ENCODE measurements at regions not wholly inside any gene's neighbourhood (a gene's known extent, or its start where the extent isn't known, plus 50 kb on each side); places are given as distances from the start of the nearest gene placed in this dataset.

DNA sequence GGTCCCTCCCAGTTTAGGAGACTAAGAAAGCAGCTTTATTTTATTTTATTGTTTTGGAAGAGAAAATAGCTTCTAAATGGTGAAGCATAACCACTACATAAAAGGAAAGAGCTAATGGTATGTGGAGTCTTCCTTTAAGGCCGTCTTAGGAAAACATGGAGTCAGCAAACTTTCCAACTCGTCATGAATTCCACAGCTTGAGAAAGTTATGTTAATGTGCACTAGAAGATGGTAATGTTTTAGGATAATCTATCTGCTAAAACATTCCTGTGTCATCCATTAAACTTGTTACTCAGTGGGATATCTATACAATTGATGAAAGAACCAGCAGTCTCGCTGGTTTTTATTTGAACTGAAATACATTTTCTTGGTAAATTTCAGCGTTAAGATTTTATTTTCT lies 448.4 kb upstream of the SEL1L start:
- TF ChIP-seq CHD2 (IDR thresholded peaks at IDR 0.05; ENCODE audit: low read length, partially characterized antibody): no peak
- TF ChIP-seq POLR2A (IDR thresholded peaks at IDR 0.05; ENCODE audit: low read length): no peak
- no peak for TF ChIP-seq PHF8 (IDR thresholded peaks at IDR 0.05; ENCODE audit: borderline replicate concordance, low read depth)
- TF ChIP-seq, protein P1, sequence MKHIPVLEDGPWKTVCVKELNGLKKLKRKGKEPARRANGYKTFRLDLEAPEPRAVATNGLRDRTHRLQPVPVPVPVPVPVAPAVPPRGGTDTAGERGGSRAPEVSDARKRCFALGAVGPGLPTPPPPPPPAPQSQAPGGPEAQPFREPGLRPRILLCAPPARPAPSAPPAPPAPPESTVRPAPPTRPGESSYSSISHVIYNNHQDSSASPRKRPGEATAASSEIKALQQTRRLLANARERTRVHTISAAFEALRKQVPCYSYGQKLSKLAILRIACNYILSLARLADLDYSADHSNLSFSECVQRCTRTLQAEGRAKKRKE (CRISPR knock-in tag; IDR thresholded peaks at IDR 0.05; ENCODE audit: low read depth): no peak
- TF ChIP-seq CTCF (IDR thresholded peaks at IDR 0.05): no peak
- no peak for TF ChIP-seq RARB (CRISPR knock-in tag; IDR thresholded peaks at IDR 0.05)
